Activated gamma-delta T cell (primary cell): ENCODE measurements at regions not wholly inside any gene's neighbourhood (a gene's known extent, or its start where the extent isn't known, plus 50 kb on each side); places are given as distances from the start of the nearest gene placed in this dataset.
"Not testable (repeated sequence)": the region's sequence is repeated elsewhere in the genome, so short reads cannot be mapped to it uniquely, and the experiment has no call there.

ENCODE experiments used
- DNase-seq: peaks from one replicate; lab custom pipeline; 2025; lab: John Stamatoyannopoulos, UW

DNA sequence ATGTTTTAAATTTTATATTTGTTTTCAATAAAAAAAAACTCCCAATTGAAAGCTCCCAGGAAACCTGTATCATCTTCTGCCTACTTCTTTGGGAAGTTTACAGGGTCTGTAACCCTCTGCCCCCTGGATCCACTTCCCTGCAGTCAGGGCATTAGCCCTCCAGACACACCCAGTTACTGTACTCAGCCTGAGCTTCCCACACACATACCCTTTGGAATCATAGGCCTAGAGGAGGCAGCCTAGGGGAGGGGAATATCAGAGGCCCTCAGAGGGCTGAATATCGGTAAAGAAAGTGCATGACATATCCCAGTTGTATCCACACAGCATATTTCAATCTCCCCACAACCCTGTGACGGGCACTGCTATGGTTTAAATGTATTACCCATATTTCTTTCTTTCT, 56.2 kb upstream of the TFPI start:
- DNase-seq: not testable (repeated sequence)

DNA sequence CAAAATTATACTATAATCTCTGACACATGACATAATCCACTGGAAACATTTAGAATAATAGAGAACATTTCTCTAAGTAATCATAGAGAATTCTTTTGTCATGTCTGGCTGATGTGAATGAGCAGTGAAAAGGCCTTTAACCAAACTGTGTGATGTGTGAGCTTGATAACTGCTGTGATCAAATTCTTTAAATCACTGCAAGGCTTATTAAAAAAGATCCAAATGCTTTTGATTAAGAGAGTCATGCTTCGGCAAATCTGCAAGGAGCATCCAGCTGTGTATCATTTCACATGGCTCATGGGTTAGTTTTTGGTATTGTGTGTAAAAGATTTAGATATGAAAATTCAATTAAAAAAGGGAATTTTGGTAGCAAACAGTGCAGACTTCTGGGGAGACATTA, 58.6 kb upstream of the TFPI start:
- no peak for DNase-seq

DNA sequence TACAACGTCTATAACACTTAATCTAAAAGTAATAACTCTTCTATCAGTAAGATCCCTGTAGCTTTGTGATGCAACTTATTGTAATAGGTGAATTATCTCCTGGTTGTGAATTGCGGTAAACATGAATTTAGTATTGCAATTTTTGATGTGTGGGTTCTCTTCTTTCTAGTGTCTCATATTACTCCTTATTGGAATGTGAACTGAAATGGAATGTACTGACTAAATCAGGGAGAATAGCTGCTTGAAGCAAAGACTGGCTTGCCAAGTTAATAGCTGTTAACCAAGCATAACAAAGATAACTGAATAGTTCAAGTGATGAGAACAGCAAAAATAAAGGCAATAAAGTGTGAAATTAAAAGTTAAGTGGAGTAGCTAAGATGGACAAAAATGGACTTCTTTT, 60.5 kb upstream of the TFPI start:
- DNase-seq: no peak

DNA sequence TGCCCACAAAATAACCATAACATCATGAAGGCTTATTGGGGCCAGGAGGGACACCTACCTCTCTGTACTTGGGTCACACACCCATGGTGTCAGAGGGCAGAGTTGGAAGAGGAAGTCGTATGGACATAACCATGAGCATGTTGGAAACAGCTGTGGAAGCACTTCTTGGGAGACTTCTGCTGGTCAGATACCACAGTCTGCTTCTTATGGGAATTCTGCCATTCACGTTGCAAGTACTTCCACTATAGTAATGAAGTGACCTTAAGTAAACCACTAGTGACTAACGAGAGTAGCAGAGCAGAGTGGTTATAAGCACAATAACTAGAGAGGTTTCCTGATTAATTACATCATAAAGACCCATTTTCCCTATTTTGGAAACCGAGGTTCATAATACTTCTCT, 61.1 kb upstream of the TFPI start:
- no peak for DNase-seq

DNA sequence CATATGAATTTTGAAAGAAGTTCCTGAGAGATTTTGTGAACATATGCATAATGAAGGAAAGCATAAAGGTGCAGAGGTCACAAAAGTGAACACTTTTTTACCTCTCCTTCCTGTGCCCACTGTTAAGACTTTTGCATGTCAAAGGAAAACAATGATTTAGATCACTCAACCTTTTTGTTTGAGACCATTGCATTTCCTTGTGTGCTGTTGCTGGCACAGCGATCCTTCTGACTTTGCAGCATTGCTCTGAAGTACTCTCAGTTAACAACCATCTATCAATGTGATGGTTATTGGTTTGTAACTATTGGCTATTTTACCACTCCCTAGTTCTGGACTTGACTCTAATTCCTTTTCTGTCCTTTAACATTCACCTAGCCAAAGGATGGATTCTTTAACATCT, 61.7 kb upstream of the TFPI start:
- no peak for DNase-seq

DNA sequence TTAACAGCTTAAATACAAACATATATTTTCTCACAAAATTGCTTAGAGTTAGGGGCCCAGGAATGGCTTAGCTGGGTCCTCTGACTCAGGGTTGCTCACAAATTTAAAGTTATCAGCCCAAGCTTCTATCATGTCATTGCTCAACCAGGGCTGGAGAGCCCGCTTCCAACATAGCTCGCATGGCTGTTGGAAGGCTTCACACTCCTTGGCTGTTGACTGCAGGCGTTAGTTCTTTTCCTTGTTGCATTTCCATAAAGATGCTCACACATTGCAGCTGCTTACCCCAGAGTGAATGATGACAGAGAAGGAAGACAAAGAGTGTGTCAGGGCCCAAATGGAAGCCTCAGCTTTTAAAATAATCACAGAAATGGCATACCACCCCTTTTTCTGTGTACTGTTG, 62.9 kb upstream of the TFPI start:
- DNase-seq: no peak

DNA sequence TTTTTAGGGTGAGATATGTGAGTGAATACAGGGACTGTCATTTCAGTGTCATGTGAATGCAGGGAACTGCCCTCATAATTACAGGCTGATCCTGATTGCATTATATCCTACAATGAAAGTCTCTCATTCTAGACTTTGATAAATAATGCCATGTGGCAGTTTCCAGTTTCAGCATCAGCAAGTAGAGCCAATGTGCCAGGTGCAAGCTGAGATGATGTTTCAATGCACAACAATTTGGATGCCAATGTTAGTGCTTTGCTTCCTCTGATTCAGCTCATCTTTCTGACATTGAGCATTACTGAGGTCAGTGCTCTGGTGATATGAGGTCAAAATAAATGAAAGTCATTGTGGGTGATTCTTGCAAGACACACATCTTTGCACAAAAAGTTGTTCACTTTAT, 63.7 kb upstream of the TFPI start:
- no peak for DNase-seq

DNA sequence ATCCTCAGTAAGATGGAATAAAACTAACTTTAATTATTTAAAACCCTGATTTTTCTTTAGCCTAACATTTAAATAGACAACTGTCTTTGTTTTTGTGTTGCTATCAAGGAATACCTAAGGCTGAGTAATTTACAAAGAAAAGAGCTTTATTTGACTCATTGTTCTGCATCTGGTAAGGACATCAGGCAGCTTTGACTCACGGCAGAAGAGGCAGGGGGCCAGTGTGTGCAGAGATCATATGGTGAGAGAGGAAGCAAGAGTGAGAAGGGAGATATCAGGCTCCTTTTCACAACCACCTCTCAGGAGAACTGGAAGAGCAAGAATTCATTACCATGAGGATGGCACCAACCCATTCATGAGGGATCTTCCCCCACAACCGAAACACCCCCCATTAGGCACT, 64.6 kb upstream of the TFPI start:
- no peak for DNase-seq

DNA sequence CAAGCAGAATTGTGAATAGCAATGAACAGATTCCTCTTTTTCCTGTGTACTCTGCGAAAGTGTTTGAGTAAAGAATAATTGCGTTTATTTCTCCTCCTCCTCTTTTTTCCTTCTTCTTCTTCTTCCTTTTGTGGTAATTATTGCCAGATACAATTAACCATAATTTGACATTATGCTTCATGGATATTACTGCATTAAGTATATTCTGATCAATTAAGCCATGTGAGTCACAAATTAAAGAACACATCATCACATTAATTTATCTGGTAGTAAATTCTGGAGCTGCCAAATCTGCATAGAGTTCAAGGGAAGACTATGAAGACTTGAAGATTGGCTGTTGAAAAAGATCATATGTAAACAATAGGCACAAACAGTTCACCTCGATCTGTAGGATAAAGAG, 72.9 kb upstream of the TFPI start:
- no peak for DNase-seq

DNA sequence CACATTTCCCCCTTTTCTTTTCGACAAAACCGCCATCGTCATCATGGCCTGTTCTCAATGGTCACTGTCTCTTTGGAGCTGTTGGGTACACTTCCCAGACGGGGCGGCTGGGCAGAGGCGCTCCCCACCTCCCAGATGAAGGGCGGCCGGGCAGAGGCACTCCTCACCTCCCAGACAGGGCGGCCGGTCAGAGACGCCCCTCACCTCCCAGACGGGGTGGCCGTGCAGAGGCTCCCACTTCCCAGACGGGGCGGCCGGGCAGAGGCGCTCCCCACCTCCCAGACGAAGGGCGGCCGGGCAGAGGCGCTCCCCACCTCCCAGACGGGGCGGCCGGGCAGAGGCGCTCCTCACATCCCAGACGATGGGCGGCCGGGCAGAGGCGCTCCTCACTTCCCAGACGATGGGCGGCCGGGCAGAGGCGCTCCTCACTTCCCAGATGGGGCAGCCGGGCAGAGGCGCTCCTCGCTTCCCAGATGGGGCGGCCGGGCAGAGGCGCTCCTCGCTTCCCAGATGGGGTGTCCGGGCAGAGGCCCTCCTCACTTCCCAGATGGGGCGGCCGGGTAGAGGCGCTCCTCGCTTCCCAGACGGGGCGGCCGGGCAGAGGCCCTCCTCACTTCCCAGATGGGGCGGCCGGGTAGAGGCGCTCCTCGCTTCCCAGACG, 82.6 kb upstream of the TFPI start:
- DNase-seq: not testable (repeated sequence)

DNA sequence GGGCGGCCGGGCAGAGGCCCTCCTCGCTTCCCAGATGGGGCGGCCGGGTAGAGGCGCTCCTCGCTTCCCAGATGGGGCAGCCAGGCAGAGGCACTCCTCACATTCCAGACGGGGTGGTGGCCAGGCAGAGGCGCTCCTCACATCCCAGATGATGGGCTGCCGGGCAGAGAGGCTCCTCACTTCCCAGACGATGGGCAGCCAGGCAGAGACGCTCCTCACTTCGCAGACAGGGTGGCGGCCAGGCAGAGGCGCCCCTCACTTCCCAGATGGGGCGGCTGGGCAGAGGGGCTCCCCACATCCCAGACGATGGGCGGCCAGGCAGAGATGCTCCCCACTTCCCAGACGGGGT, 83.1 kb upstream of the TFPI start:
- not testable (repeated sequence) for DNase-seq

DNA sequence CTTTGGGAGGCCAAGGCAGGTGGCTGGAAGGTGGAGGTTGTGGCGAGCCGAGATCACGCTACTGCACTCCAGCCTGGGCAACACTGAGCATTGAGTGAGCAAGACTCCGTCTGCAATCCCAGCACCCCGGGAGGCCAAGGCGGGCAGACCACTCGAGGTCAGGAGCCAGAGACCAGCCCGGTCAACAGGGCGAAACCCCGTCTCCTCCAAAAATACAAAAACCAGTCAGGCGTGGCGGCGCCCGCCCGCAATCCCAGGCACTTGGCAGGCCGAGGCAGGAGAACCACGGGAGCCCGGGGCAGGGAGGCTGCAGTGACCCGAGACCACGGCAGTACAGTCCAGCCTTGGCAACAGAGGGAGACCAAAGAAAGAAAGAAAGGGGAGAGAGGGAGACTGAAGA, 83.5 kb upstream of the TFPI start:
- not testable (repeated sequence) for DNase-seq

DNA sequence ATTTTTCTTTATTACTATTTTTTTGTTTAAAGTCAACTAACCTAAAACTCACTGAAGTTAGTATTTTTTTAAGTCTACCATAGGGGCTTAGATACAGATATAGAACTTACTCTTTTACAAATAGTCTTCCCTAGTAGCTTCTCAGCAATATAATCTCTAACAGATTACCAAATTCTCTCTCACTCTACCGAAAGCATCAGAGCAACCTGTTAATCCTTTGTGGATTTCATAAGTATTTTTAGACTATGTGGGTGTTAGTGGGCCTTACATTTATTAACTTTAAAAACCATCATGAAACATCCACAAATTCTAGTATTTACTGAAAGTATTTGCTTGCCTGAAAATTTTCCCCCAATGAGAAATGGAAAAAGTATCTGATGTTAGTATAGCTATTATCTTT, 84.6 kb upstream of the TFPI start:
- no peak for DNase-seq

DNA sequence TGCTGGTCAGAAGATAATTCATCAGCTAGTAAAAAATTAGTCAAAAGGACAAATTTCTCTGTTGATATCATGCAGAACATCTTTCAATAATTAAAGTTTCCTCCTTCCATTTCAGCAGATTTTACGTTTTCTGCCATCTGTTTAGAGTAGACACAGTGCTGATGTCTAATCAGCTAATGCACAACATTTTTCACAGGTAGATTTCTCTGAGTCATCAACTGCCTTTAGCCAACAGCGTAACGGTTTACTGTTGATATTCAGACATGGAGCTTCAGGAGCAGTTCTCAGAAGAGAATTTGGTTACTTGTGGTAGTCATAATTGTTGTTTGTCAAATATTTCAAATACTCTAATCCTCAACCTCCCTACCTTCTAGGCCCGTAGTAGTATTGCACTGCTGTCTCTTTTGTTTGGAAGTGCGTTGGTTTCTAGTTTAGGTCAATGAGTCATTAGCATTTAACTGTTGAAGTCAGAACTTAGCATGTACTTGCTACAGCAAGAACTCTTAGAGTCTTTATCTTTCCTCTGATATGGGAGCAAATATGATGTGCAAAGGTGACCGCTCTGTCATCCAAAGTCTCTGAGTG, 86.8 kb upstream of the TFPI start:
- no peak for DNase-seq

DNA sequence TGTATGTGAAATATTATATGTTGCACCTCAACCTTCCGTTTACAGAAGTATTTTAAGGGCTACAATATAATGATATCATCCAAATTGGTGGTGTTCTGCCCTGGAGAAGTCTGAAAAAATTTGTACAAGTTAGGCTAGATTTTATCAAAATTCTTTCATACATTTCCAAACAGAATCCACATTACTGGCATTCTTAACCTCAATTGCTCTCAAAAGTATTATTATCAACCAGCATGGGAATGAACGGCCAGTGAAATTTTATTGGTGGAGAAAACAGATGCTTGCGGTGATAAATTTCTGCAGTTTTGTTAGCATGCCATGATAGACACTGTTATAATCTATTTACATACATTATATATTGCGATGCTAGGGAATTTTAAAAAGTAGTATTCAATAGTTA, 88.3 kb upstream of the TFPI start:
- DNase-seq: no peak

DNA sequence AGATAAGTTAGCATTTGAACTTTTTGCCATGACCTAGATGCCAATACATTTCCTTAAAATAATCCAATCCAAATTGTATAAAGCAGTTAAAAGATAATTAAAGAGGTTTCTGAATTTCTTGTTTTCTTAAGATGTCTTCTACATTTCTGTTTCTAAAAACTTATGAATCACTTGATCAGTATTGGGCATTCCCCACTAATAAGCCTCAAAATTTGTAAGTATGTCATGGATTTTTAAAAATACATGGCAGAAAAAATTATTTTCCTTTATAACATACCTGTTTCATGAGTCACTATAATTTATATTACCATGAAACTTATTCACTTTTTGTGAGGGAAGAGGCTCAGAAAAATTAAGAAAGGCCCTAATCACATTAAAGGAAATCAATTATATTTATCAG, 90.3 kb upstream of the TFPI start:
- no peak for DNase-seq

DNA sequence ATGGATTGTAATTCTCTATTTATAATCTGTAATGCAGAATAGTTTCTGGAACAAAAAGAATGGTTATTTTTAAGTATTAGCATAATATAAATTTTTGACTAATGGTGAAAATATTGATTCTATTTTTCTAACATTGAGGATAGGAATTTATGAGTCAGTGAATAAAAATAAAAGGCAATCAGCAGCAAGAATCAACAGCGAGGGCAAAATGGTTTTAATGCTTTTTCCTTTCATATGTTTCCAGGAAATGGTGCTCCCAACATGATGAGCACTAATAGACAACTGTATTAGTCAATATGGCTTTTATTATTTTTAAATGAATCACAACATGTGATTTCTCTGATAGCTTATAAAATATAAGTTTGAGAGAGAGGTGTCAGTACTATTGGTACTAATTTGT, 90.7 kb upstream of the TFPI start:
- DNase-seq: no peak

DNA sequence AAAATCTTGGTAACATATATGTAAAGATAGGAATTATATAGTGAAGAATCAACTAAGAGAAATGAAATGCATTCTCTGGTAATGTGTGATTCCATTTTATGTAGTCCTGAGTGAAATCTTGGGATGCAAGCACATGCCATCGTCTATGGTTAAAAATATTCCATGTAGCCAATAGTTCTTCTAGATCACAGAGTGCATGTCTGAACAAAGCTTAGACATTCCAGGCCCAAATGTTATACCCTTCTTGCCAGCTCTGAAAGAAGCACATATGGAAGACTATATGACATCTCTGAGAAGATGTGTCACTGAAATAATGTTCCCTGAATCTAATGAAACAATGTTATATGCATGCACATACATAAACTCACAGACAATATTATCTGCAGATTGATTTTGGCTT, 92.3 kb upstream of the TFPI start:
- DNase-seq: no peak

DNA sequence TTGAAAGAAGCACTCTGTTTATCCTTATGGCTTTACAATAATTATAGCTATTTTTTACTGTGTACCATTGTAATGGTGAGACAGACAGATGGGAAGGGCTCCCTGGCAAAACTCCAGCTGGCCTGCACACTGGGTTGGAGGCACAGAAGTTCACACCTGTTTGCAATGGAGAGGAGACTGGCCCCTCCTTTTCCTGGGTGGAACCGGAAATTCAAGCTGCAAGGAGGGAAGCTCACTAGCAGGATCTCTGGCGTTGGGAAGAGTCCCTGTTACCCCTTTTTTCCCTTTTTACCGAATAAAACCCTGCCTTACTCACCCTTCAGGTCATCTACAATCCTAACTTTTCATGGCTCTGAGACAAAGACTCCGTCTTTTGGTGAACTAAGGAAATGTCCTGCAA, 100.3 kb upstream of the TFPI start:
- DNase-seq: no peak

DNA sequence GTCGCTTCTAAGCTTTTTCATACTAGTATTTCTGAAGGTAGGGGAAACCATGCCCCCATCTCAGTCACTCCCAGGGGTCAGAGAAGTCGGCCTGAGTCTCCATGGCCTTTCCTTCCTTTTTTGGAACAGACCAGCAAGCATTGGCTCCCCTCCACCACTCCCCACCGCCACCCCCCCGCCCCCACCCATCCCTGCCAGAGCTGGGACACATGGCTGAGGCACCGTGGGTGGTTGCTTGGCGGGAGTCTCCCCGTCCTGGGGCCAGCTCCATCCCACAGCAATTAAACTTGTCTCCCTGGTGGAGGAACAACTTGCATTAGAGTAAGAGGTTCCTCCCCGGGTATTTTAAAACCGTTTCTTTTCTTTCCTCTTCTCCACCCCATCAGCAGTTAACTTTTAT, 100.8 kb upstream of the TFPI start:
- DNase-seq: no peak

DNA sequence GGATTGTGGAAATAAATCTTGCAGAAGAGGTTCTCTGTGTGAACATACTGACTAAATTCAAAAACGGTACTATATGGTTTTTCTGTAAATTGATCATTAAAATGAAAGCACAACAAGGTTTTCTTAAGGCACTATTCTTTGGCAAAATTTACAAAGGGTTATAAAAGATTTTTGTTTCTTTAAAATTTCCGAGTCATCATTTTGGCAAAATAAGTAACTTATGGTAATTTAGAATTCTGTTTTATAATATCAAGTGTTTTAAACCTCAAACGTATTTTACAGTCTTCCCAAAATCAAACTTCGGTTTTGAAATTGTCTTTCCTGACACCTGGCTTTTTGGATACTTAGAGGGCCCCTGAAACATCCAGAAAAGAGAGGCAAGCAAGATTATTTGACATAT, 101.9 kb upstream of the TFPI start:
- no peak for DNase-seq

DNA sequence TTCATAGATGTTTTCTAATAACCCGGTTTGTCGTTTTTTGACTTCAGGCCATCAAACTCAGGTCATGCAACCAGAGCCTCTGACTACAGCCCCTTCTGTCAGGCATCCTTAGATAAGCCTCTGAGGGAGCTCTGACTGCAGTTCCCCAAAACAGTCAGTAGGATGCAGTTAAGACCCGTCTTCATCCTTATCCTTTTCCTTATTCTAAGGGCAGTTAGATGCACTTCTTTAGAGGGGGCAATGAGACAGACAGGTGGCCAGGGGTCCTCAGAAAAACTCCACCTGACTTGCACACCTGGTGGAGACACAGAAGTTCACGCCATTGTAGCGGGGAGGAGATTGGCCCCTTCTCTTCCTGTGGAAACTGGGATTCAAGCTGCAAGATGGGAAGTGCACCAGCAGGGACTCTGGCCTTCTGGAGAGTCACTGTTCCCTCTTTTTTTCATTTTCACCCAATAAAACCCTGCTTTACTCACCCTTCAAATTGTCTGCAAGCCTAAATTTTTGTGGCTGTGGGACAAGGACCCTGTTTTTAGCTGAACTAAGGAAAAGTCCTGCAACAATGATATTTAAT, 104.8 kb upstream of the TFPI start:
- DNase-seq: no peak

DNA sequence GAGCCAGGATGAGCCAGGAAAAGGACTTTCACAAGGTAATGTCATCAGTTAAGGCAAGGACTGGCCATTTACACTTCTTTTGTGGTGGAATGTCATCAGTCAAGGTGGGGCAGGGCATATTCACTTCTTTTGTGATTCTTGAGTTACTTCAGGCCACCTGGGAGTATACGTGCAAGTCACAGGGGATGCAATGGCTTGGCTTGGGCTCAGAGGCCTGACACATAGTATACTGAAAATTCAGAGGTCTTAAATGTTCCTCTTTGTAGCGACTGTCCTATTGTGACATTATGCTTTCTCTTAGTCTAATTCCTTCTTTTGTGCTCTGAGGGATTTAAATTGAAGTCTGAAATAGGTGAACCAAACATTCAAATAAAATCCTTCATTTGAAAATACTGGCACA, 121.8 kb upstream of the TFPI start:
- DNase-seq: not testable (repeated sequence)

DNA sequence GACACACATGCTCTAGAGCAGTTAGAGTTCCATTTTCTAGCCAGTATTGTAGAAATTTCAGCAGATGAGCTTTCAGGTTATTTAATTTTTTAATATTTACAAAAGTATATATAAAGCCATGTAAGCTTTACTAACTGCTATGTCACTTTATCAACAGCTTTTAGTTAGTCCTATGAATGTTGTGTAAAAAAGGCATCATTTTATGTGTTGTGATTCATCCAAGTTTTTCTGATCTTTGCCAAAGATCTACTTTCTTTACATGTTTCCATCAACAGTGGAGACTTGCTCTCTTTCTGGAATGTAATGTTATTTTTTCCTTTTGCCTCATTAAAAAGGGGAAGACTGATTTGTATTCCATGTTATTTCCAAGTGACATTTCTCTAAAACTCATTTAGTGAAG, 125.2 kb upstream of the TFPI start:
- DNase-seq: no peak
